ENCODE measurements at regions not wholly inside any gene's neighbourhood (a gene's known extent, or its start where the extent isn't known, plus 50 kb on each side); places are given as distances from the start of the nearest gene placed in this dataset.

GRCh38 chr21:32216293-32216692 is 62.6 kb downstream of the MIS18A start:
- Mint-ChIP-seq H3K27ac (ENCODE audit: unreplicated experiment) (no peak overlapping the region), H3K36me3 (ENCODE audit: low read depth) (peaks cover 1% of the 10 kb centered on the region), H3K9me3 (ENCODE audit: low read depth) (peaks cover 17% of the 10 kb centered on the region), H3K4me3 (ENCODE audit: unreplicated experiment) (no peak overlapping the region), H3K4me1 (ENCODE audit: low read depth) (no peaks in the 10 kb centered on the region), H3K27me3 (ENCODE audit: low read depth) (peaks cover 4% of the 10 kb centered on the region)
- DNase-seq (ENCODE audit: low spot score): no peak
- TF ChIP-seq CTCF (IDR thresholded peaks at IDR 0.05): no peak

- Mint-ChIP-seq H3K27me3 (ENCODE audit: low read depth) (peaks cover 1% of the 10 kb centered on the region), H3K27ac (ENCODE audit: unreplicated experiment) (no peak overlapping the region), H3K4me3 (ENCODE audit: unreplicated experiment) (no peak overlapping the region), H3K9me3 (ENCODE audit: low read depth) (peaks cover 10% of the 10 kb centered on the region), H3K4me1 (ENCODE audit: low read depth) (no peaks in the 10 kb centered on the region), H3K36me3 (ENCODE audit: low read depth) (no peaks in the 10 kb centered on the region)
- DNase-seq (ENCODE audit: low spot score): no peak
- no peak for TF ChIP-seq CTCF (IDR thresholded peaks at IDR 0.05)
Measured at GRCh38 chr21:32215306-32215685, 63.6 kb downstream of the MIS18A start.

- H3K27ac Mint-ChIP-seq (ENCODE audit: unreplicated experiment): no peak overlapping the region
- peaks cover 10% of the 10 kb centered on the region for H3K9me3 Mint-ChIP-seq (ENCODE audit: low read depth)
- H3K27me3 Mint-ChIP-seq (ENCODE audit: low read depth): no peaks in the 10 kb centered on the region
- no peaks in the 10 kb centered on the region for H3K4me1 Mint-ChIP-seq (ENCODE audit: low read depth)
- no peak for TF ChIP-seq CTCF (IDR thresholded peaks at IDR 0.05)
- H3K36me3 Mint-ChIP-seq (ENCODE audit: low read depth): no peaks in the 10 kb centered on the region
- H3K4me3 Mint-ChIP-seq (ENCODE audit: unreplicated experiment): no peak overlapping the region
- no peak for DNase-seq (ENCODE audit: low spot score)
Measured at GRCh38 chr21:32214654-32215305, 64.1 kb downstream of the MIS18A start.

GRCh38 chr21:32212116-32212515 is 66.7 kb downstream of the MIS18A start:
- H3K4me1 Mint-ChIP-seq (ENCODE audit: low read depth): no peaks in the 10 kb centered on the region
- TF ChIP-seq CTCF (IDR thresholded peaks at IDR 0.05): no peak
- H3K4me3 Mint-ChIP-seq (ENCODE audit: unreplicated experiment): no peak overlapping the region
- H3K36me3 Mint-ChIP-seq (ENCODE audit: low read depth): no peaks in the 10 kb centered on the region
- H3K27me3 Mint-ChIP-seq (ENCODE audit: low read depth): no peaks in the 10 kb centered on the region
- no peak for DNase-seq (ENCODE audit: low spot score)
- peaks cover 5% of the 10 kb centered on the region for H3K9me3 Mint-ChIP-seq (ENCODE audit: low read depth)
- H3K27ac Mint-ChIP-seq (ENCODE audit: unreplicated experiment): no peak overlapping the region

GRCh38 chr21:32211306-32211705 is 67.5 kb downstream of the MIS18A start:
- H3K36me3 Mint-ChIP-seq (ENCODE audit: low read depth): no peaks in the 10 kb centered on the region
- no peaks in the 10 kb centered on the region for H3K27me3 Mint-ChIP-seq (ENCODE audit: low read depth)
- no peak for DNase-seq (ENCODE audit: low spot score)
- no peaks in the 10 kb centered on the region for H3K4me1 Mint-ChIP-seq (ENCODE audit: low read depth)
- H3K9me3 Mint-ChIP-seq (ENCODE audit: low read depth): peaks cover 5% of the 10 kb centered on the region
- H3K27ac Mint-ChIP-seq (ENCODE audit: unreplicated experiment): no peak overlapping the region
- H3K4me3 Mint-ChIP-seq (ENCODE audit: unreplicated experiment): no peak overlapping the region
- no peak for TF ChIP-seq CTCF (IDR thresholded peaks at IDR 0.05)
